Smooth muscle cell (in vitro differentiated cells): ENCODE measurements at regions not wholly inside any gene's neighbourhood (a gene's known extent, or its start where the extent isn't known, plus 50 kb on each side); places are given as distances from the start of the nearest gene placed in this dataset.
A peak's percentile ranks its signal among the peaks of the same experiment; 100 is the strongest.

Experiments used
- DNase-seq: peaks from one replicate; lab custom pipeline; 2025; ENCODE audit not compliant: unreplicated experiment; lab: John Stamatoyannopoulos, UW
- H2AFZ ChIP-seq: fragments of 200-600 bp; sonication (generic); 2 replicates; pipeline ENCODE4 v1.6.0; 2016; ENCODE audit warnings: antibody characterized with exemption, low read depth, mild to moderate bottlenecking
- H3F3A ChIP-seq: fragments of 200-600 bp; sonication (generic); 2 replicates; pipeline ENCODE4 v1.6.0; 2017; ENCODE audit warnings: antibody characterized with exemption, low read depth
- H3K27ac ChIP-seq: fragments of 200-600 bp; sonication (generic); 2 replicates; pipeline ENCODE4 v1.5.1; 2016; ENCODE audit warnings: low read depth, mild to moderate bottlenecking
- H3K27me3 ChIP-seq: fragments of 200-600 bp; sonication (generic); 2 replicates; pipeline ENCODE4 v1.6.1; 2016; ENCODE audit warnings: low read depth, mild to moderate bottlenecking
- H3K36me3 ChIP-seq: fragments of 200-600 bp; sonication (generic); 2 replicates; pipeline ENCODE4 v1.5.1; 2016; ENCODE audit warnings: low read depth
- H3K4me1 ChIP-seq: fragments of 200-600 bp; sonication (generic); 2 replicates; pipeline ENCODE4 v1.5.1; 2016; ENCODE audit warnings: low read depth
- H3K4me2 ChIP-seq: fragments of 200-600 bp; sonication (generic); 2 replicates; pipeline ENCODE4 v1.6.0; 2016; ENCODE audit warnings: mild to moderate bottlenecking
- H3K4me3 ChIP-seq: fragments of 200-600 bp; sonication (generic); 2 replicates; pipeline ENCODE4 v1.5.1; 2016; ENCODE audit warnings: mild to moderate bottlenecking
- H3K79me2 ChIP-seq: fragments of 200-600 bp; sonication (generic); 2 replicates; pipeline ENCODE4 v1.6.0; 2016; ENCODE audit warnings: low read depth, mild to moderate bottlenecking
- H3K9ac ChIP-seq: fragments of 200-600 bp; sonication (generic); 2 replicates; pipeline ENCODE4 v1.6.0; 2016; ENCODE audit warnings: low read depth
- H3K9me3 ChIP-seq: fragments of 200-600 bp; sonication (generic); replicated peaks from 2 replicates; pipeline ENCODE4 v1.5.1; 2016; ENCODE audit warnings: low read depth
- H4K20me1 ChIP-seq: fragments of 200-600 bp; sonication (generic); 2 replicates; pipeline ENCODE4 v1.6.0; 2016; ENCODE audit warnings: low read depth
- CTCF ChIP-seq: fragments of 200-600 bp; sonication (generic); IDR thresholded peaks from 2 replicates; pipeline ENCODE4 v1.5.1; 2017; ENCODE audit warnings: borderline replicate concordance, mild to moderate bottlenecking, antibody characterized with exemption; ENCODE audit not compliant: insufficient read depth, poor library complexity, severe bottlenecking
- WGBS: methylation state at CpG from one replicate; pipeline ENCODE4 v1.1.7; 2016; ENCODE audit warnings: low lambda C conversion rate; 5-methylcytosine and 5-hydroxymethylcytosine counted together

- DNase-seq: no peak
- H3K9me3 ChIP-seq: no peaks in the 10 kb centered on the region
- H2AFZ ChIP-seq: no peak overlapping the region
- no peak overlapping the region for H3K4me3 ChIP-seq
- H3K27me3 ChIP-seq: no peaks in the 10 kb centered on the region
- no peak overlapping the region for H3K4me2 ChIP-seq
- no peak overlapping the region for H3K9ac ChIP-seq
- no peak overlapping the region for H3K27ac ChIP-seq
- no peaks in the 10 kb centered on the region for H3F3A ChIP-seq
- no peak for TF ChIP-seq CTCF
- no peaks in the 10 kb centered on the region for H3K36me3 ChIP-seq
- H4K20me1 ChIP-seq: no peaks in the 10 kb centered on the region
- 28% methylated on average over 3 of the region's 3 CpGs for WGBS
- H3K4me1 ChIP-seq: no peaks in the 10 kb centered on the region
- H3K79me2 ChIP-seq: no peaks in the 10 kb centered on the region
Measured at GRCh38 chr10:6741541-6741941, 161.5 kb upstream of the PRKCQ start.

GRCh38 chr10:6739530-6740174 is 159.6 kb upstream of the PRKCQ start:
- Histone ChIP-seq H3K4me3 (no peak overlapping the region), H3K27ac (peak overlapping the region; percentile 44), H4K20me1 (no peaks in the 10 kb centered on the region), H3K4me2 (no peak overlapping the region), H3K4me1 (no peaks in the 10 kb centered on the region), H3K9ac (no peak overlapping the region), H3K79me2 (no peaks in the 10 kb centered on the region), H3K27me3 (no peaks in the 10 kb centered on the region), H2AFZ (no peak overlapping the region), H3F3A (no peaks in the 10 kb centered on the region), H3K9me3 (no peaks in the 10 kb centered on the region), H3K36me3 (no peaks in the 10 kb centered on the region)
- no peak for TF ChIP-seq CTCF
- no peak for DNase-seq
- WGBS: 73% methylated on average over 12 of the region's 12 CpGs

GRCh38 chr10:6738112-6738768 is 158.2 kb upstream of the PRKCQ start:
- Histone ChIP-seq H3K9me3 (no peaks in the 10 kb centered on the region), H3F3A (no peaks in the 10 kb centered on the region), H2AFZ (no peak overlapping the region), H3K4me3 (peak overlapping the region; percentile 20), H4K20me1 (no peaks in the 10 kb centered on the region), H3K27me3 (no peaks in the 10 kb centered on the region), H3K79me2 (no peaks in the 10 kb centered on the region), H3K27ac (no peak overlapping the region), H3K9ac (no peak overlapping the region), H3K4me2 (peak overlapping the region; percentile 74), H3K4me1 (no peaks in the 10 kb centered on the region), H3K36me3 (no peaks in the 10 kb centered on the region)
- no peak for TF ChIP-seq CTCF
- 33% methylated on average over 14 of the region's 14 CpGs for WGBS
- DNase-seq: no peak

- no peak overlapping the region for H3K27ac ChIP-seq
- H3K4me3 ChIP-seq: no peak overlapping the region
- H3K36me3 ChIP-seq: no peaks in the 10 kb centered on the region
- TF ChIP-seq CTCF: no peak
- H3F3A ChIP-seq: no peaks in the 10 kb centered on the region
- no peaks in the 10 kb centered on the region for H3K27me3 ChIP-seq
- peak overlapping the region; percentile 74 for H3K4me2 ChIP-seq
- no peaks in the 10 kb centered on the region for H3K79me2 ChIP-seq
- no peaks in the 10 kb centered on the region for H3K4me1 ChIP-seq
- 73% methylated on average over 6 of the region's 6 CpGs for WGBS
- H3K9me3 ChIP-seq: no peaks in the 10 kb centered on the region
- no peak overlapping the region for H3K9ac ChIP-seq
- no peak overlapping the region for H2AFZ ChIP-seq
- H4K20me1 ChIP-seq: no peaks in the 10 kb centered on the region
- no peak for DNase-seq
Measured at GRCh38 chr10:6737758-6738111, 157.7 kb upstream of the PRKCQ start.
